ENCODE measurements at regions not wholly inside any gene's neighbourhood (a gene's known extent, or its start where the extent isn't known, plus 50 kb on each side); places are given as distances from the start of the nearest gene placed in this dataset.

GRCh38 chr4:115609631-115610030, 496.2 kb upstream of the NDST4 start:
- H3K36me3 ChIP-seq, result no peaks in the 10 kb centered on the region
- H3K27me3 ChIP-seq, result no peaks in the 10 kb centered on the region
- no peaks in the 10 kb centered on the region for H3K4me1 ChIP-seq
- DNase-seq (ENCODE audit: low spot score in 2 of 2), result no peak
- no peak for TF ChIP-seq POLR2A (IDR thresholded peaks at IDR 0.05)
- no peak for TF ChIP-seq CTCF (IDR thresholded peaks at IDR 0.05)
- no peak for TF ChIP-seq EP300 (IDR thresholded peaks at IDR 0.05)
- H3K4me3 ChIP-seq, result no peak overlapping the region
- 86 to 89% methylated on average over 2 of the region's 2 CpGs for WGBS, 2 donors
- H3K9me3 ChIP-seq, result no peaks in the 10 kb centered on the region
- no peak overlapping the region for H3K27ac ChIP-seq

DNA sequence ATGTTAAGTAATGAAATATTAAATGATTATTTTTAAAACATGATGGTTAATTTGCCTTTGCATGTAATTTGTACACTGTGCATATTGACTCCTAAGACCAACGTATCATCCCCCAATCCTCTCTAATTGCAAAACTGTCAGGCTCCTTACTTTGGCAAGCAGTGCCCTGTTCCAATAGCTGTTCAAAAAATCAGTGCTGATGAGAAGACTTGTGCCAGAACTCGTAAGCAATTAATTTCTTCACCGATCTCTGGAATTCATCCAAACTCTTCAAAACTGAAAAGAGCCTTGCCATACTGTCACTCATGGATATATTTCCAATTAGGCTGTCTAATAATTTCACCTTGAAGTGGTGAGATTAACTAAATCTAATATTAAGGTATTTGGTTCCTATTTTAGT, 493.9 kb upstream of the NDST4 start:
- Histone ChIP-seq H3K4me3 (no peak overlapping the region), H3K27ac (no peak overlapping the region), H3K9me3 (no peaks in the 10 kb centered on the region), H3K4me1 (no peaks in the 10 kb centered on the region), H3K36me3 (no peaks in the 10 kb centered on the region), H3K27me3 (no peaks in the 10 kb centered on the region)
- 74 to 83% methylated on average over 3 of the region's 3 CpGs for WGBS, 2 donors
- DNase-seq (ENCODE audit: low spot score in 2 of 2), result no peak
- TF ChIP-seq POLR2A (IDR thresholded peaks at IDR 0.05), result no peak
- TF ChIP-seq EP300 (IDR thresholded peaks at IDR 0.05), result no peak
- no peak for TF ChIP-seq CTCF (IDR thresholded peaks at IDR 0.05)

DNA sequence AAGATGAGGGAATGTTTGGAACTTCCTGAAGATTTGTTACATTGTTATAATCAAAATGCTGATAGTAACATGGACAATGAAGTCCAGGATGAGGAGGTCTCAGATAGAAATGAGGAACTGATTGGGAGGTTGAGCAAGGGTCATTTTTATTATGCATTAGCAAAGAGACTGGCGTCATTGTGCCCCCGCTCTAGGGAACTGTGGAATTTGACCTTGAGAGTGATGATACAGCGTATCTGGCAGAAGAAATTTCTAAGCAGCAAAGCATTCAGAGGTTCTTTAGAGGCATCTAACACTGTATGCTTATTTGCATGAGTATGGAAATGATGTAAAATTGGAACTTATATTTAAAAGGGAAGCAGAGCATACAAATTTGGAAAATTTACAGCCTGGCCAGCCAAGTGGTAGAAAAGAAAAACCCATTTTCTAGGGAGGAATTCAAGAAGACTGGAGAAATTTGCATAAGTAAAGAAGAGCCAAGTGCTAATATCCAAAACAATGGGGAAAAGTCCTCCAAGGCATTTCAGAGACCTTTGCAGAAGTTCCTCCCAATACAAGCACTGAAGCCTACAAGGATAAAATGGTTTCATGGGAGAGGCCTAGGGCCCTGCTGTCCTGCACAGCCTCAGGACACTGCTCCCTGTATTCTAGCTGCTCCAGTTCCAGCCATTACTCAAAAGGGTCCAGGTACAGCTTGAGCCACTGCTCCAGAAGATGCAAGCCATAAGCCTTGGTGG, 483.0 kb upstream of the NDST4 start:
- Histone ChIP-seq H3K27ac (no peak overlapping the region), H3K36me3 (no peaks in the 10 kb centered on the region), H3K4me3 (no peak overlapping the region), H3K27me3 (no peaks in the 10 kb centered on the region), H3K4me1 (no peaks in the 10 kb centered on the region), H3K9me3 (peaks cover 0 to 10% (median 2%) of the 10 kb centered on the region in 4 donors)
- 39 to 46% methylated on average over 3 of the region's 3 CpGs for WGBS, 2 donors
- no peak for TF ChIP-seq EP300 (IDR thresholded peaks at IDR 0.05)
- TF ChIP-seq CTCF (IDR thresholded peaks at IDR 0.05), result no peak
- no peak for TF ChIP-seq POLR2A (IDR thresholded peaks at IDR 0.05)
- DNase-seq (ENCODE audit: low spot score in 2 of 2), result no peak

- no peaks in the 10 kb centered on the region for H3K27me3 ChIP-seq
- H3K4me3 ChIP-seq, result no peak overlapping the region
- TF ChIP-seq EP300 (IDR thresholded peaks at IDR 0.05), result no peak
- TF ChIP-seq CTCF (IDR thresholded peaks at IDR 0.05), result no peak
- TF ChIP-seq POLR2A (IDR thresholded peaks at IDR 0.05), result no peak
- H3K9me3 ChIP-seq, result no peaks in the 10 kb centered on the region
- no peak overlapping the region for H3K27ac ChIP-seq
- H3K4me1 ChIP-seq, result no peaks in the 10 kb centered on the region
- no peaks in the 10 kb centered on the region for H3K36me3 ChIP-seq
- DNase-seq (ENCODE audit: low spot score in 2 of 2), result no peak
Measured at GRCh38 chr4:115580901-115581300, 467.5 kb upstream of the NDST4 start.

DNA sequence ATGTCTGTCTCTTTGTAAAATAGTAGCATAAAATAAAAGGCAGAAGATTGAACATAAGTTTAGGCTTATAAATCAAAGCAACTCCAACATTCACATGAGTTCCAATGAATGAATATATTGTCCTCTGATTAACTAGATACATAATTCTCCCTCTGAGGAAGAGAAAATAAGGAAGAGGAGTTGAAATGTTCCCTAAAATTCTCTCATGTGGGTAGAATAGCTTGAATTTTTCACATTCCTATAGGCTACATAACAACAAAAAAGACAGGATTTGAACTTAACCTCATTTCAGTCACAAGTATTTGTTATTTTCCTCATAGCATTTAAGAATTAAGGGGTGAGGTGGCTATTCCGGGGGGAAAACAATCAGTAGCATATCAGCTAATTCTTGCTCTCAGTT, 462.4 kb upstream of the NDST4 start:
- 14 to 18% methylated on average over 1 of the region's 1 CpG for WGBS, 2 donors
- DNase-seq (ENCODE audit: low spot score in 2 of 2), result no peak
- no peaks in the 10 kb centered on the region for H3K36me3 ChIP-seq
- peaks cover 0 to 17% (median 0%) of the 10 kb centered on the region in 4 donors for H3K9me3 ChIP-seq
- no peak for TF ChIP-seq EP300 (IDR thresholded peaks at IDR 0.05)
- TF ChIP-seq CTCF (IDR thresholded peaks at IDR 0.05), result no peak
- TF ChIP-seq POLR2A (IDR thresholded peaks at IDR 0.05), result no peak
- no peak overlapping the region for H3K27ac ChIP-seq
- H3K4me3 ChIP-seq, result no peak overlapping the region
- no peaks in the 10 kb centered on the region for H3K27me3 ChIP-seq
- no peaks in the 10 kb centered on the region for H3K4me1 ChIP-seq

Data from tibial nerve (tissue), 4 donors.